ENCODE measurements at regions not wholly inside any gene's neighbourhood (a gene's known extent, or its start where the extent isn't known, plus 50 kb on each side); places are given as distances from the start of the nearest gene placed in this dataset.
A peak's percentile ranks its signal among the peaks of the same experiment; 100 is the strongest.

- Mint-ChIP-seq H3K4me1 (peaks cover 18% of the 10 kb centered on the region), H3K36me3 (no peaks in the 10 kb centered on the region), H3K27ac (no peak overlapping the region), H3K4me3 (no peak overlapping the region; the same call in 1 of the 2 replicates), H3K9me3 (no peaks in the 10 kb centered on the region), H3K27me3 (ENCODE audit: low read depth) (peaks cover 51% of the 10 kb centered on the region)
- no peak for TF ChIP-seq NR2C2 (CRISPR knock-in tag; IDR thresholded peaks at IDR 0.05)
- TF ChIP-seq ZNF232 (CRISPR knock-in tag; IDR thresholded peaks at IDR 0.05), result no peak
- ATAC-seq (peak; percentile 71), DNase-seq (ENCODE audit: low spot score) (peak; percentile 30)
- ChIA-PET POLR2A (interaction anchor here (0.6 kb wide), 1 partner anchor 82 kb away, joined by 3 read pairs; no protein-coding TSS in a partner anchor), CTCF (interaction anchor here (0.7 to 1.2 kb wide), 3 partner anchors 33 to 205 kb away, joined by 3 to 5 read pairs (median 3); no protein-coding TSS in a partner anchor)
Measured at GRCh38 chr13:97142452-97142851, 79.7 kb upstream of the MBNL2 start.

- no peak overlapping the region for H3K27ac Mint-ChIP-seq
- H3K9me3 Mint-ChIP-seq, result no peaks in the 10 kb centered on the region
- no peak for TF ChIP-seq CREM (CRISPR knock-in tag; IDR thresholded peaks at IDR 0.05)
- no peak for TF ChIP-seq ATF3 (CRISPR knock-in tag; conservative IDR thresholded peaks at IDR 0.05)
- TF ChIP-seq ZSCAN18 (CRISPR knock-in tag; IDR thresholded peaks at IDR 0.05), result no peak
- no peak for TF ChIP-seq ZNF138 (CRISPR knock-in tag; conservative IDR thresholded peaks at IDR 0.05)
- no peak for TF ChIP-seq SMAD4 (CRISPR knock-in tag; IDR thresholded peaks at IDR 0.05)
- no peak for TF ChIP-seq SMAD3 (CRISPR knock-in tag; IDR thresholded peaks at IDR 0.05; ENCODE audit: borderline replicate concordance)
- TF ChIP-seq ESRRA (CRISPR knock-in tag; IDR thresholded peaks at IDR 0.05; ENCODE audit: borderline replicate concordance), result no peak
- no peak for TF ChIP-seq GRHL2 (CRISPR knock-in tag; IDR thresholded peaks at IDR 0.05; ENCODE audit: insufficient replicate concordance, severe bottlenecking)
- no peak for TF ChIP-seq ELF4 (CRISPR knock-in tag; IDR thresholded peaks at IDR 0.05; ENCODE audit: low read depth)
- TF ChIP-seq HMGXB4 (CRISPR knock-in tag; IDR thresholded peaks at IDR 0.05), result no peak
- TF ChIP-seq PREB (CRISPR knock-in tag; IDR thresholded peaks at IDR 0.05; ENCODE audit: borderline replicate concordance), result no peak
- no peak for TF ChIP-seq PRDM15 (CRISPR knock-in tag; IDR thresholded peaks at IDR 0.05)
- no peak for TF ChIP-seq OVOL2 (CRISPR knock-in tag; IDR thresholded peaks at IDR 0.05; ENCODE audit: borderline replicate concordance)
- no peak for TF ChIP-seq E2F5 (CRISPR knock-in tag; IDR thresholded peaks at IDR 0.05)
- TF ChIP-seq STAT6 (CRISPR knock-in tag; conservative IDR thresholded peaks at IDR 0.05; ENCODE audit: low read depth), result no peak
- TF ChIP-seq ZNF317 (CRISPR knock-in tag; IDR thresholded peaks at IDR 0.05; ENCODE audit: borderline replicate concordance, low read depth), result no peak
- no peak for TF ChIP-seq ZNF396 (CRISPR knock-in tag; IDR thresholded peaks at IDR 0.05; ENCODE audit: borderline replicate concordance)
- no peak for TF ChIP-seq TEAD1 (CRISPR knock-in tag; IDR thresholded peaks at IDR 0.05)
- TF ChIP-seq RELA (CRISPR knock-in tag; IDR thresholded peaks at IDR 0.05; ENCODE audit: borderline replicate concordance), result no peak
- TF ChIP-seq ZNF219 (CRISPR knock-in tag; IDR thresholded peaks at IDR 0.05; ENCODE audit: borderline replicate concordance), result no peak
- H3K4me1 Mint-ChIP-seq, result peaks cover 18% of the 10 kb centered on the region
- no peak for DNase-seq (ENCODE audit: low spot score)
- peaks cover 55% of the 10 kb centered on the region for H3K27me3 Mint-ChIP-seq (ENCODE audit: low read depth)
- no peak for ATAC-seq
- no peaks in the 10 kb centered on the region for H3K36me3 Mint-ChIP-seq
- CTCF ChIA-PET, result no interaction called here
- POLR2A ChIA-PET, result no interaction called here
- no peak overlapping the region for H3K4me3 Mint-ChIP-seq
Measured at GRCh38 chr13:97145057-97145456, 77.1 kb upstream of the MBNL2 start.

Data from WTC11 (cell line).